ENCODE measurements at regions not wholly inside any gene's neighbourhood (a gene's known extent, or its start where the extent isn't known, plus 50 kb on each side); places are given as distances from the start of the nearest gene placed in this dataset.

DNA sequence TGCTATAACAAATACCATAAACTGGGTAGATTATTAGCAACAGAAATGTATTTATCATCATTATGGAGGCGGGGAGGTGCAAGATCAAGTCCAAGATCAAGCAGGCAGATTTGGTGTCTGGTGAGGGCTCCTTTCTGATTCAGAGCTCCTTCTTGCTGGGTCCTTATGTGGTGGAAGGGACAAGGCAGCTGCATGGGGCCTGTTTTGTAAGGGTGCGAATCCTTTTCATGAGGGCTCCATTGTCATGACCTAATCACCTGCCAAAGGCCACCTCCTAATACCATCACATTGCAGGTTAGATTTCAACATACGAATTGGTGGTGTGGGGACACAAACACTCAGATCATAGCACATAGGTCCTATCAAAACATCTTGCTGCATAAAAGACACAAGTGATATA lies 84.4 kb upstream of the CCDC150 start:
- peaks cover 3% of the 10 kb centered on the region for H3K4me1 Mint-ChIP-seq

DNA sequence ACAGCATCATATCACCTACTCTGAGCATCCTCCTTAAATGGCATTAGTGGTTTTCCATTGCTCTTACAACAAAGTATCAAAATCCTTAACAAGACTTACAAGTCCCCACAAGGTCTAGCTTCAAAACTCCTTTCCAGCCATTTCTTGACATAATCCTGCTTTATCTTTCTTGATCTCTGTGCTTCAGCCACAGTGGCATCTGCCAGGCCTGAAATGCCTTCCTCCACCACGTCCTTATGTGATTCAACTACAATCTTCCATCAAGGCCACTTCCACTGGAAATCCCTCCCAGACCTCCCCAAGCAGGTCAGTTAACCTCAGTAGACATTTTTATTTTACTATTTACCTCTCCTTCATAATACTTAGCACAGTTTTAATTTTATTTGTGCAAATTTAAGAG lies 83.8 kb upstream of the CCDC150 start:
- no peak overlapping the region for H3K27ac ChIP-seq
- no peaks in the 10 kb centered on the region for H3K79me2 ChIP-seq (ENCODE audit: low read depth)
- no peaks in the 10 kb centered on the region for H3K36me3 ChIP-seq
- H3K9me3 Mint-ChIP-seq: peaks cover 13% of the 10 kb centered on the region
- no peak overlapping the region for H3K9ac ChIP-seq
- H3K4me1 Mint-ChIP-seq: peaks cover 3% of the 10 kb centered on the region
- H3K4me2 ChIP-seq: no peak overlapping the region
- no peaks in the 10 kb centered on the region for H3K9me3 ChIP-seq (ENCODE audit: low read depth)
- H3K27me3 Mint-ChIP-seq (ENCODE audit: insufficient read depth, low read depth): no peaks in the 10 kb centered on the region
- H3K4me3 Mint-ChIP-seq: no peak overlapping the region
- no peak overlapping the region for H2AFZ ChIP-seq (replicated peaks)
- H3K27me3 ChIP-seq: no peaks in the 10 kb centered on the region
- H4K20me1 ChIP-seq (ENCODE audit: low read depth): no peaks in the 10 kb centered on the region
- no peak overlapping the region for H3K27ac Mint-ChIP-seq
- no peak for DNase-seq (ENCODE audit: low spot score)
- H3F3A ChIP-seq (ENCODE audit: low read depth): no peaks in the 10 kb centered on the region
- H3K4me1 ChIP-seq: no peaks in the 10 kb centered on the region
- TF ChIP-seq EZH2 (IDR thresholded peaks at IDR 0.05): no peak
- no peak for TF ChIP-seq EZH2phosphoT487 (IDR thresholded peaks at IDR 0.05)
- TF ChIP-seq, protein P1, sequence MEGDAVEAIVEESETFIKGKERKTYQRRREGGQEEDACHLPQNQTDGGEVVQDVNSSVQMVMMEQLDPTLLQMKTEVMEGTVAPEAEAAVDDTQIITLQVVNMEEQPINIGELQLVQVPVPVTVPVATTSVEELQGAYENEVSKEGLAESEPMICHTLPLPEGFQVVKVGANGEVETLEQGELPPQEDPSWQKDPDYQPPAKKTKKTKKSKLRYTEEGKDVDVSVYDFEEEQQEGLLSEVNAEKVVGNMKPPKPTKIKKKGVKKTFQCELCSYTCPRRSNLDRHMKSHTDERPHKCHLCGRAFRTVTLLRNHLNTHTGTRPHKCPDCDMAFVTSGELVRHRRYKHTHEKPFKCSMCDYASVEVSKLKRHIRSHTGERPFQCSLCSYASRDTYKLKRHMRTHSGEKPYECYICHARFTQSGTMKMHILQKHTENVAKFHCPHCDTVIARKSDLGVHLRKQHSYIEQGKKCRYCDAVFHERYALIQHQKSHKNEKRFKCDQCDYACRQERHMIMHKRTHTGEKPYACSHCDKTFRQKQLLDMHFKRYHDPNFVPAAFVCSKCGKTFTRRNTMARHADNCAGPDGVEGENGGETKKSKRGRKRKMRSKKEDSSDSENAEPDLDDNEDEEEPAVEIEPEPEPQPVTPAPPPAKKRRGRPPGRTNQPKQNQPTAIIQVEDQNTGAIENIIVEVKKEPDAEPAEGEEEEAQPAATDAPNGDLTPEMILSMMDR (IDR thresholded peaks at IDR 0.05): no peak
- H3K36me3 Mint-ChIP-seq: peaks cover 3% of the 10 kb centered on the region
- no peak overlapping the region for H3K4me3 ChIP-seq

More for the DNA sequence above, 84.4 kb upstream of the CCDC150 start:
- no peaks in the 10 kb centered on the region for H3K4me1 ChIP-seq
- Mint-ChIP-seq H3K36me3 (peaks cover 2% of the 10 kb centered on the region), H3K27ac (no peak overlapping the region), H3K9me3 (peaks cover 7% of the 10 kb centered on the region), H3K4me3 (no peak overlapping the region), H3K27me3 (ENCODE audit: insufficient read depth, low read depth) (no peaks in the 10 kb centered on the region)
- no peaks in the 10 kb centered on the region for H3F3A ChIP-seq (ENCODE audit: low read depth)
- H3K27ac ChIP-seq: no peak overlapping the region
- H3K27me3 ChIP-seq: no peaks in the 10 kb centered on the region
- TF ChIP-seq EZH2phosphoT487 (IDR thresholded peaks at IDR 0.05) (no peak), EZH2 (IDR thresholded peaks at IDR 0.05) (no peak)
- TF ChIP-seq, protein P1 (IDR thresholded peaks at IDR 0.05): no peak
- DNase-seq (ENCODE audit: low spot score): no peak
- no peaks in the 10 kb centered on the region for H4K20me1 ChIP-seq (ENCODE audit: low read depth)
- H3K9ac ChIP-seq: no peak overlapping the region
- H2AFZ ChIP-seq (replicated peaks): no peak overlapping the region
- H3K4me3 ChIP-seq: no peak overlapping the region
- no peaks in the 10 kb centered on the region for H3K36me3 ChIP-seq
- no peaks in the 10 kb centered on the region for H3K9me3 ChIP-seq (ENCODE audit: low read depth)
- no peaks in the 10 kb centered on the region for H3K79me2 ChIP-seq (ENCODE audit: low read depth)
- no peak overlapping the region for H3K4me2 ChIP-seq

DNA sequence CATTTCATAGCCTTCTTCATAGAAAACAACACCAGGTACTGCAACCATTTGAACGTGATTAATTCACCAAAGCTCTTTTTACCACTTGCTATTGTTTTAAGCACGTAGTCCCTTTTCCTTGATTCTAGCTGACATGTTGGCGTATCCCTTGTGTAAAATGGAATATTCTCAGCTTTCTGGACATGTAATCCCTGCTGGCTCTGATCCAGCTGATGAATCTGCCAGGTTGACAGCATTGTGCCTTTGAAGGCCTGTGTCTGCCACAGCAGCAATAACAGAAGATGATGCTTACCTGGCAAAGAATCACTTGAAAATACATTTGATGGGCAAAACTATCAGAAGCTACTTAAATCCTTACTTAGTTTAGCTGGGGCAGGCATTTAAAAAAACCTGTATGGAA lies 81.0 kb upstream of the CCDC150 start:
- peaks cover 25% of the 10 kb centered on the region for H3K9me3 Mint-ChIP-seq
- peaks cover 13% of the 10 kb centered on the region for H3K4me1 Mint-ChIP-seq
- no peak overlapping the region for H3K9ac ChIP-seq
- H3K4me3 Mint-ChIP-seq: no peak overlapping the region
- no peaks in the 10 kb centered on the region for H3K4me1 ChIP-seq
- H3K36me3 ChIP-seq: no peaks in the 10 kb centered on the region
- no peaks in the 10 kb centered on the region for H3K9me3 ChIP-seq (ENCODE audit: low read depth)
- peaks cover 4% of the 10 kb centered on the region for H3K36me3 Mint-ChIP-seq
- no peaks in the 10 kb centered on the region for H3K27me3 ChIP-seq
- H3K27ac ChIP-seq: no peak overlapping the region
- TF ChIP-seq EZH2 (IDR thresholded peaks at IDR 0.05): no peak
- TF ChIP-seq, protein P1 (IDR thresholded peaks at IDR 0.05): no peak
- H3K27me3 Mint-ChIP-seq (ENCODE audit: insufficient read depth, low read depth): no peaks in the 10 kb centered on the region
- H3F3A ChIP-seq (ENCODE audit: low read depth): no peaks in the 10 kb centered on the region
- no peak overlapping the region for H3K27ac Mint-ChIP-seq
- DNase-seq (ENCODE audit: low spot score): no peak
- no peaks in the 10 kb centered on the region for H3K79me2 ChIP-seq (ENCODE audit: low read depth)
- H4K20me1 ChIP-seq (ENCODE audit: low read depth): no peaks in the 10 kb centered on the region
- no peak overlapping the region for H3K4me3 ChIP-seq
- no peak overlapping the region for H3K4me2 ChIP-seq
- no peak overlapping the region for H2AFZ ChIP-seq (replicated peaks)
